Breast epithelium (tissue), 4 donors: ENCODE measurements at regions not wholly inside any gene's neighbourhood (a gene's known extent, or its start where the extent isn't known, plus 50 kb on each side); places are given as distances from the start of the nearest gene placed in this dataset.
"Not testable (repeated sequence)": the region's sequence is repeated elsewhere in the genome, so short reads cannot be mapped to it uniquely, and the experiment has no call there.

Source experiments
- DNase-seq, 2 donors: peaks; one replicate each; pipeline ENCODE4 v3.0.0-alpha.2; 2019; ENCODE audit warnings: low spot score in 2 of 2
- H3K27ac ChIP-seq, 2 donors: fragments of 200-600 bp; sonication (generic) in 1 of 2; one replicate each; pipeline ENCODE4 v1.5.1; 2016 to 2019; ENCODE audit warnings: mild to moderate bottlenecking in 1 of 2
- H3K27me3 ChIP-seq, 2 donors: fragments of 200-600 bp; sonication (generic) in 1 of 2; one replicate each; pipeline versions ENCODE4 v1.5.1 to v1.6.0; 2017 to 2019; ENCODE audit warnings: control low read depth in 1 of 2, mild to moderate bottlenecking in 1 of 2
- H3K36me3 ChIP-seq: fragments of 200-600 bp; one replicate; pipeline ENCODE4 v1.5.1; 2019
- H3K4me1 ChIP-seq, 2 donors: fragments of 200-600 bp; sonication (generic); one replicate each; pipeline ENCODE4 v1.5.1; 2016 to 2019; ENCODE audit warnings: control low read depth in 1 of 2
- H3K4me3 ChIP-seq, 3 donors: fragments of 200-600 bp; sonication (generic); 1 replicate in 2 of 3; 2 replicates in 1 of 3; pipeline ENCODE4 v1.5.1; 2016 to 2019; ENCODE audit warnings: mild to moderate bottlenecking in 3 of 3, moderate library complexity in 2 of 3
- H3K9me3 ChIP-seq, 2 donors: fragments of 200-600 bp; sonication (generic) in 1 of 2; one replicate each; pipeline ENCODE4 v1.5.1; 2016 to 2019; ENCODE audit warnings: control low read depth in 1 of 2
- POLR2A ChIP-seq: fragments of 450-650 bp; IDR thresholded peaks from one replicate; pipeline ENCODE4 v1.6.1; 2016; ENCODE audit warnings: antibody characterized with exemption, mild to moderate bottlenecking, moderate library complexity
- POLR2AphosphoS5 ChIP-seq, 3 donors: sonication (generic); formaldehyde crosslinking; IDR thresholded peaks; one replicate each; pipeline ENCODE4 v1.6.1; 2017; ENCODE audit warnings: antibody characterized with exemption in 3 of 3
- intact Hi-C: fragments of 100-400 bp; cut with DNase I; formaldehyde crosslinking; loops from one replicate; pipeline ENCODE4 v1.15.1; 2023; ENCODE audit warnings: low total_unique reads
- TF ChIP-seq, protein P1 (sequence below), 3 donors: fragments of 450-650 bp; IDR thresholded peaks; one replicate each; pipeline ENCODE4 v1.5.1; 2016 to 2017; ENCODE audit warnings: antibody characterized with exemption in 3 of 3, mild to moderate bottlenecking in 3 of 3, moderate library complexity in 3 of 3

- no peaks in the 10 kb centered on the region for H3K27me3 ChIP-seq
- intact Hi-C loops = loop anchor here (2.0 kb wide), 1 partner anchor 23 kb away; no protein-coding TSS in a partner anchor
- no peak for DNase-seq
- no peak overlapping the region for H3K27ac ChIP-seq
- no peak overlapping the region for H3K4me3 ChIP-seq
- H3K9me3 ChIP-seq = no peaks in the 10 kb centered on the region
- H3K4me1 ChIP-seq = no peaks in the 10 kb centered on the region
- TF ChIP-seq POLR2AphosphoS5 (IDR thresholded peaks at IDR 0.05) (no peak), POLR2A (no peak)
- no peaks in the 10 kb centered on the region for H3K36me3 ChIP-seq
Measured at GRCh38 chr6:5828296-5828695, 178.4 kb downstream of the NRN1 start.

DNA sequence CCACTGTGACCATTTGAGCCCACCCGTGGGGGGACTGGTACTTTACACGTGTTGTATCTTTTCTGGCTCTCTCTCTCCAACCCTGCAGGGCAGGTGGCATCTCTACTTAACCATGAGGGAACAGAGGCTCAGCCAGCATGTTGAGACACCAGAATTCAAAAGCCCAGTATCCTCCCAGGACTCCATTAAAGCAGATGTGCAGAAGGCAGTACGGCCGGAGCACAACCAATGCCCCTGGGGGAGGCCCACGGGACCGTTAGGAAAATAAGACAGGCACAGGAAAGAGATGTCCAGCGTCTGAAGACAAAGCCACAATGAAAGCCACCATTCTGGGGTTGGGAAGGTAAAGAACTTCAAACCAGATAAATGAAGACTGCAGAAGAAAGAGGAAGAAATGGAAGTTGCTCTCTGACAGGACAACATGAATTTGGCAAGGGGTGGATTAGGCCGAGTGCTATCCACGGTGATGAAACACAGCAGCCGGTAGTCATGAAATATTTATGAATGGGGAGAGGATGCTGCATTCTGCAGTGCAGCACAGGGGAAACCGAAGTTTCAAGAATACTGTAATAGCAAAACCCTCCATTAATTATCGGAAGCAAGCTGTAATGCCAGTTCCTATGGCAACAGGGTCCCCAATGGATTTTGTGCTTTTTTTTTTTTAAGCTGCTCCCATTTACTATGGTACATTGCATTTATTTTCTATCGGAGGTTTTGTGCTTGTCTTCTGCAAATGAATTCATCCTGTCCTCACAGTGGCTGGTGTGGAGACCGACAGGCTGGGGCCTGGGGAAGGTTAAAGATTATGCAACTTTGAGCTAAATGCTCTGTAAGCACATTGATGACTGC lies 179.4 kb downstream of the NRN1 start:
- Histone ChIP-seq H3K4me1 (no peaks in the 10 kb centered on the region), H3K36me3 (no peaks in the 10 kb centered on the region), H3K27me3 (no peaks in the 10 kb centered on the region), H3K4me3 (no peak overlapping the region), H3K9me3 (peaks cover 0 to 6% of the 10 kb centered on the region in 2 donors), H3K27ac (no peak overlapping the region)
- DNase-seq = no peak
- TF ChIP-seq POLR2A (no peak), POLR2AphosphoS5 (IDR thresholded peaks at IDR 0.05) (no peak)
- TF ChIP-seq, protein P1, sequence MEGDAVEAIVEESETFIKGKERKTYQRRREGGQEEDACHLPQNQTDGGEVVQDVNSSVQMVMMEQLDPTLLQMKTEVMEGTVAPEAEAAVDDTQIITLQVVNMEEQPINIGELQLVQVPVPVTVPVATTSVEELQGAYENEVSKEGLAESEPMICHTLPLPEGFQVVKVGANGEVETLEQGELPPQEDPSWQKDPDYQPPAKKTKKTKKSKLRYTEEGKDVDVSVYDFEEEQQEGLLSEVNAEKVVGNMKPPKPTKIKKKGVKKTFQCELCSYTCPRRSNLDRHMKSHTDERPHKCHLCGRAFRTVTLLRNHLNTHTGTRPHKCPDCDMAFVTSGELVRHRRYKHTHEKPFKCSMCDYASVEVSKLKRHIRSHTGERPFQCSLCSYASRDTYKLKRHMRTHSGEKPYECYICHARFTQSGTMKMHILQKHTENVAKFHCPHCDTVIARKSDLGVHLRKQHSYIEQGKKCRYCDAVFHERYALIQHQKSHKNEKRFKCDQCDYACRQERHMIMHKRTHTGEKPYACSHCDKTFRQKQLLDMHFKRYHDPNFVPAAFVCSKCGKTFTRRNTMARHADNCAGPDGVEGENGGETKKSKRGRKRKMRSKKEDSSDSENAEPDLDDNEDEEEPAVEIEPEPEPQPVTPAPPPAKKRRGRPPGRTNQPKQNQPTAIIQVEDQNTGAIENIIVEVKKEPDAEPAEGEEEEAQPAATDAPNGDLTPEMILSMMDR (IDR thresholded peaks at IDR 0.05) = no peak
- intact Hi-C loops = no loop called here

- H3K27me3 ChIP-seq, intact Hi-C loops, DNase-seq, H3K27ac ChIP-seq, H3K36me3 ChIP-seq, H3K4me3 ChIP-seq, H3K4me1 ChIP-seq: not testable (repeated sequence)
- H3K9me3 ChIP-seq = peaks cover 3 to 11% of the 10 kb centered on the region in 2 donors
Measured at GRCh38 chr6:5824382-5824983, 182.2 kb downstream of the NRN1 start.
